ENCODE measurements at regions not wholly inside any gene's neighbourhood (a gene's known extent, or its start where the extent isn't known, plus 50 kb on each side); places are given as distances from the start of the nearest gene placed in this dataset.

GRCh38 chr15:72994534-72995177 lies 57.6 kb upstream of the NEO1 start:
- TF ChIP-seq POLR2A (IDR thresholded peaks at IDR 0.05) (no peak), CTCF (IDR thresholded peaks at IDR 0.05 in 8 of 11, conservative IDR thresholded peaks at IDR 0.05 in 3 of 11) (no peak)

All from spleen (tissue), 7 donors.